MCF 10A (cell line): ENCODE measurements at regions not wholly inside any gene's neighbourhood (a gene's known extent, or its start where the extent isn't known, plus 50 kb on each side); places are given as distances from the start of the nearest gene placed in this dataset.

ENCODE experiments used
- BruUV-seq: library from RNA; stranded (reverse); fragments of 400-500 nt; replicated peaks from 2 replicates; lab custom pipeline; 2021; lab: Mats Ljungman, UMichigan
- CTCF ChIA-PET: fragments of 300-600 bp; sonication (Branson Sonifier 250); formaldehyde crosslinking; extraction: SDS; loops from one replicate; lab custom pipeline; 2021; ENCODE audit warnings: antibody characterized with exemption, inconsistent platforms; lab: Yijun Ruan, JAX
- POLR2A ChIA-PET: fragments of 300-600, 350-650 bp; sonication (Branson Sonifier 250); formaldehyde crosslinking; extraction: SDS; loops from one replicate; lab custom pipeline; 2020; ENCODE audit warnings: antibody characterized with exemption, inconsistent platforms; lab: Yijun Ruan, JAX
- DNase-seq: peaks from one replicate; pipeline ENCODE4 v3.0.0-alpha.2; 2018; ENCODE audit not compliant: unreplicated experiment
- H3K27ac Mint-ChIP-seq: one replicate; pipeline ENCODE4 v1.8.0; 2022; ENCODE audit warnings: mild to moderate bottlenecking, low read depth, mixed read lengths; ENCODE audit not compliant: unreplicated experiment
- H3K27me3 Mint-ChIP-seq: one replicate; pipeline ENCODE4 v1.8.0; 2022; ENCODE audit warnings: mixed read lengths; ENCODE audit not compliant: insufficient read depth, unreplicated experiment
- H3K36me3 Mint-ChIP-seq: one replicate; pipeline ENCODE4 v1.8.0; 2022; ENCODE audit warnings: mild to moderate bottlenecking, moderate library complexity, mixed read lengths; ENCODE audit not compliant: insufficient read depth, unreplicated experiment
- H3K4me1 Mint-ChIP-seq: one replicate; pipeline ENCODE4 v1.8.0; 2022; ENCODE audit warnings: mixed read lengths; ENCODE audit not compliant: insufficient read depth, unreplicated experiment
- H3K4me3 Mint-ChIP-seq: one replicate; pipeline ENCODE4 v1.8.0; 2022; ENCODE audit warnings: mild to moderate bottlenecking, moderate library complexity, mixed read lengths; ENCODE audit not compliant: unreplicated experiment
- H3K9me3 Mint-ChIP-seq: one replicate; pipeline ENCODE4 v1.8.0; 2022; ENCODE audit warnings: mixed read lengths; ENCODE audit not compliant: unreplicated experiment
- intact Hi-C: fragments of 100-400 bp; cut with micrococcal nuclease; formaldehyde crosslinking; loops from 2 replicates; pipeline ENCODE4 v1.14.1; 2022
- TF ChIP-seq, protein P1 (sequence below): fragments of 200-600 bp; IDR thresholded peaks from one replicate; pipeline ENCODE4 v1.8.0; 2022; ENCODE audit warnings: antibody characterized with exemption, mild to moderate bottlenecking; ENCODE audit not compliant: unreplicated experiment

DNA sequence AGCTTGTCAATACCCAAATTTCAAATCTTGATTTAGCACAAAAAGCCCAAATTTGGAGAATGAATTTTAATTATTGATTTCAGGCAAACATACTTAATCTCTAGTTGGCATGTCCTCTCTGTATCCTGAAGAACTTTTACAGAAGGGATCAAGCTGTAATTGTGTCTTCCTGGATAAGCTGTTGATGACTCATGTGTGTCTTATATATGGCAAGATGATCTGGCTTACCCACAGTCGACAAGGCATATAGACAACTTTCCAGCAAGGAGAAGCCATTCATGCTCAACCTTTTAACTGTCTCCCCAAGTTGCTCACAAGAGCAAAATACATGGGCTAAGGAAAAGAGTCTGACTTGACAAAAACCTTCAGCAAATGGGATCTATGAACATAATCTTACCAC is 112.5 kb upstream of the SLCO6A1 start:
- ChIA-PET POLR2A (interaction anchor here (0.7 kb wide), 1 partner anchor 103 kb away, joined by 4 read pairs; no protein-coding TSS in a partner anchor), CTCF (interaction anchor here (0.6 kb wide), 2 partner anchors 249 to 515 kb away, joined by 3 to 5 read pairs; no protein-coding TSS in a partner anchor)
- no peaks in the 10 kb centered on the region for H3K4me1 Mint-ChIP-seq
- BruUV-seq: no TSS peak
- intact Hi-C loops: no loop called here
- no peak for DNase-seq
- no peaks in the 10 kb centered on the region for H3K36me3 Mint-ChIP-seq
- no peak overlapping the region for H3K27ac Mint-ChIP-seq
- H3K9me3 Mint-ChIP-seq: no peaks in the 10 kb centered on the region
- H3K4me3 Mint-ChIP-seq: no peak overlapping the region
- TF ChIP-seq, protein P1, sequence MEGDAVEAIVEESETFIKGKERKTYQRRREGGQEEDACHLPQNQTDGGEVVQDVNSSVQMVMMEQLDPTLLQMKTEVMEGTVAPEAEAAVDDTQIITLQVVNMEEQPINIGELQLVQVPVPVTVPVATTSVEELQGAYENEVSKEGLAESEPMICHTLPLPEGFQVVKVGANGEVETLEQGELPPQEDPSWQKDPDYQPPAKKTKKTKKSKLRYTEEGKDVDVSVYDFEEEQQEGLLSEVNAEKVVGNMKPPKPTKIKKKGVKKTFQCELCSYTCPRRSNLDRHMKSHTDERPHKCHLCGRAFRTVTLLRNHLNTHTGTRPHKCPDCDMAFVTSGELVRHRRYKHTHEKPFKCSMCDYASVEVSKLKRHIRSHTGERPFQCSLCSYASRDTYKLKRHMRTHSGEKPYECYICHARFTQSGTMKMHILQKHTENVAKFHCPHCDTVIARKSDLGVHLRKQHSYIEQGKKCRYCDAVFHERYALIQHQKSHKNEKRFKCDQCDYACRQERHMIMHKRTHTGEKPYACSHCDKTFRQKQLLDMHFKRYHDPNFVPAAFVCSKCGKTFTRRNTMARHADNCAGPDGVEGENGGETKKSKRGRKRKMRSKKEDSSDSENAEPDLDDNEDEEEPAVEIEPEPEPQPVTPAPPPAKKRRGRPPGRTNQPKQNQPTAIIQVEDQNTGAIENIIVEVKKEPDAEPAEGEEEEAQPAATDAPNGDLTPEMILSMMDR: no peak
- peaks cover 47% of the 10 kb centered on the region for H3K27me3 Mint-ChIP-seq

DNA sequence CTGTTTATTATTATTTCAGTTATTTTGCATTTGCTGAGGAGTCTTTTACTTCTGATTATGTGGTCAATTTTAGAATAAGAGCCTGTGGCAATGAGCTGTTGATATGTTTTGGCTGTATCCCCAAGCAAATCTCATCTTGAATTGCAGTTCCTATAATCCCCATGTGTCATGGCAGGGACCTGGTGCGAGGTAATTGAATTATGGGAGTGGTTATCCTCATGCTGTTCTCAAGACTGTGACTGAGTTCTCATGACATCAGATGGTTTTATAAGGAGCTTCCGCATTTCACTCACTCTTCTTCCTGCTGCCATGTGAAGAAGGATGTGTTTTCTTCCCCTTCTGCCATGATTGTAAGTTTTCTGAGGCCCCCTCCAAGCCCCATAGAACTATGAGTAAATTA is 114.9 kb upstream of the SLCO6A1 start:
- BruUV-seq: no TSS peak
- H3K27me3 Mint-ChIP-seq: peaks cover 47% of the 10 kb centered on the region
- no peak for DNase-seq
- intact Hi-C loops: no loop called here
- CTCF ChIA-PET: no interaction called here
- TF ChIP-seq, protein P1: no peak
- H3K4me3 Mint-ChIP-seq: no peak overlapping the region
- no peaks in the 10 kb centered on the region for H3K4me1 Mint-ChIP-seq
- POLR2A ChIA-PET: no interaction called here
- no peak overlapping the region for H3K27ac Mint-ChIP-seq
- no peaks in the 10 kb centered on the region for H3K36me3 Mint-ChIP-seq
- no peaks in the 10 kb centered on the region for H3K9me3 Mint-ChIP-seq

DNA sequence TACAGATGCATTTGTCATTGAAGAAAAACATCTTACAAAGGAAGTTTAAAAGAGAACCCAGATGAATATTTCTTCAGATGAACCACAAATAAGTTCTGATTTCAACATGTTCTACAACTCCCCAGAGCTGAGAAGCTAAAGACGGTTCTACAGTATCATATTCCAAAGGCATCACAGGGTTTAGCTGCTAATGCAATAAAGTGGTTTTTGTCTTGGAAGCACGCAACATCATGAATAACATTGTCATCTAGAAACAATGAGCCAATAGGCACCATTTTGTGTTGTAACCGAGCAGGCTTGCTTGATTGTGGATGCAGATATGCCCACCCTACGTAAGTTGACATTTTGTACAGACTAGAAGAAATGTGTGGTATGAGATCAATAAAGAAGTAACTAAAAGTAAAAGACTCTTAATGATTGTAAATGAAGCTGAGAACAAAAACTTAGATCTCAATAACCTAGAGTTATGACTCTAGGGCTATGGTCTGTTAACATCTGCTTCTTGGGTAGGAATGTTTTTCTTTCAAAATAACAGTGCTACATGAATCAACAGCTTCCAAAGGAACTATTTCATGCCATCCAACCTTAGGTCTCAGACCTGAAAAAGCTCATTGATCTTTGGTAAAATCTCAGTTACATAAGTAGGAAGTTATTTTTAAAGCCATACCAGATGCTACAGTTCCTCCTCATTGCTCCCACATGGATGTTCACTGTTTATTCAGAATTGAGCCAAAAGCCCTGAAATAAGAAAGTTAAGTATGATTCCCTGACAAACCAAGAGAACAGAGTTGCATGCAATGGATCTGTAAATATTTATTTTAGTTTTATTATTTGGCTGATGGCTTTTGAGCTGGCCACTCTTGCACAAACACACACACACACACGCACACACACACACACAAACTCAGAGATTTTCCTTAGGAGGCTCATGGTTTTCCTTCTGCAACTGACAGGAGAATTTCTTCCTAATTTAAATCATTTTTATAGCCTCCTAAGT is 118.7 kb upstream of the SLCO6A1 start:
- Mint-ChIP-seq H3K4me1 (no peaks in the 10 kb centered on the region), H3K27me3 (peaks cover 30% of the 10 kb centered on the region), H3K36me3 (no peaks in the 10 kb centered on the region), H3K9me3 (no peaks in the 10 kb centered on the region), H3K27ac (no peak overlapping the region), H3K4me3 (no peak overlapping the region)
- no TSS peak for BruUV-seq
- POLR2A ChIA-PET: interaction anchor here (0.5 to 0.9 kb wide), 3 partner anchors 9 to 1733 kb away, joined by 3 read pairs; no protein-coding TSS in a partner anchor
- CTCF ChIA-PET: no interaction called here
- TF ChIP-seq, protein P1: no peak
- DNase-seq: no peak
- intact Hi-C loops: no loop called here

DNA sequence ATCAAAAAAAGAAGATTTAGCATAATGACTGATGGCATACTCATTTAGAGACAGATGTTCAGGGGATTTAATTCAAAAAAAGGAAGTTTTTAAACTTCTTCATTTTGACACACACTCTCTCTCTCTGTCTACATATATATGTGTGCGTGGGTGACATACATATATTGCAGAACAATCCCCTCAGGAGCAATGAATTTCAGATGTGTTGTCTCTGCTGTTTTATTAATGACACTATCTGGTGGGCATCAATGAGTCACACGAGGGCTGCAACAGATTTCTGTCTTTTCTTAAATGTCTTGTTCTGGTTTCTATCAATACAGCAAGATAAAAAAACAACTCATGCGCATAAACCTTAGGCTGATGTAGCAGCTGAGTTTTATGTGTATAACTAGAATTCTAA is 123.5 kb upstream of the SLCO6A1 start:
- ChIA-PET CTCF (interaction anchor here (0.6 kb wide), 1 partner anchor 355 kb away, joined by 3 read pairs; no protein-coding TSS in a partner anchor), POLR2A (no interaction called here)
- no peak overlapping the region for H3K27ac Mint-ChIP-seq
- H3K4me3 Mint-ChIP-seq: no peak overlapping the region
- TF ChIP-seq, protein P1: no peak
- no peak for DNase-seq
- H3K4me1 Mint-ChIP-seq: peaks cover 2% of the 10 kb centered on the region
- intact Hi-C loops: no loop called here
- no peaks in the 10 kb centered on the region for H3K36me3 Mint-ChIP-seq
- no peaks in the 10 kb centered on the region for H3K27me3 Mint-ChIP-seq
- no TSS peak for BruUV-seq
- no peaks in the 10 kb centered on the region for H3K9me3 Mint-ChIP-seq
